Stimulated activated naive B cell treated with anti-CD40 and anti-IgM and Interleukin-4, amounts not matched to agents 10 μg/mL and 1 μg/mL and 100 μg/mL, for 72 hours (primary cell): ENCODE measurements at regions not wholly inside any gene's neighbourhood (a gene's known extent, or its start where the extent isn't known, plus 50 kb on each side); places are given as distances from the start of the nearest gene placed in this dataset.
"Not testable (repeated sequence)": the region's sequence is repeated elsewhere in the genome, so short reads cannot be mapped to it uniquely, and the experiment has no call there.

Experiments
- ATAC-seq, 2 donors: fragments of 150-1000 bp; cut with Tn5 transposase; replicated peaks; 2 replicates each; pipeline ENCODE4 v1.10.0; 2021; ENCODE audit warnings: moderate library complexity in 1 of 2
- DNase-seq: peaks from one replicate; pipeline ENCODE4 v3.0.0; 2021
- H3K27ac Mint-ChIP-seq: one replicate; pipeline ENCODE4 v1.8.0; 2022; ENCODE audit warnings: mild to moderate bottlenecking, mixed read lengths
- H3K27me3 Mint-ChIP-seq, 2 donors: one replicate each; pipeline ENCODE4 v1.8.0; 2022; ENCODE audit warnings: mixed read lengths in 2 of 2
- H3K36me3 Mint-ChIP-seq, 2 donors: one replicate each; pipeline ENCODE4 v1.8.0; 2022; ENCODE audit warnings: mixed read lengths in 2 of 2, mild to moderate bottlenecking in 1 of 2
- H3K4me1 Mint-ChIP-seq, 2 donors: one replicate each; pipeline ENCODE4 v1.8.0; 2022; ENCODE audit warnings: mixed read lengths in 2 of 2, mild to moderate bottlenecking in 1 of 2
- H3K4me3 Mint-ChIP-seq, 2 donors: one replicate each; pipeline ENCODE4 v1.8.0; 2022; ENCODE audit warnings: mild to moderate bottlenecking in 2 of 2, mixed read lengths in 2 of 2, moderate library complexity in 1 of 2
- H3K9me3 Mint-ChIP-seq, 2 donors: one replicate each; pipeline ENCODE4 v1.8.0; 2022; ENCODE audit warnings: mixed read lengths in 2 of 2, mild to moderate bottlenecking in 1 of 2

DNA sequence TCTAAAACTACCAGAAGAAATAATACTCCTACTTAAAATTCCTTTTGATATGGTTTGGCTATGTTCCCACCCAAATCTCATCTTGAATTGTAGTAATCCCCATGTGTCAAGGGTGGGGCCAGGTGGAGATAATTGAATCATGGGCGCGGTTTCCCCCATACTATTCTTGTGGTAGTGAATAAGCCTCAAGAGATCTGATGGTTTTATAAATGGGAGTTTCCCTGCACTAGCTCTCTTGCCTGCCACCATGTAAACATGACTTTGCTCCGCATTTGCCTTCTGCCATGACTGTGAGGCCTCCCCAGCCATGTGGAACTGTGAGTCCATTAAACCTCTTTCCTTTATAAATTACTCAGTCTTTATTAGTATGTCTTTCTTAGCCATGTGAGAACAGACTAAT, 390.5 kb downstream of the CHSY3 start:
- not testable (repeated sequence) for ATAC-seq, H3K27ac Mint-ChIP-seq, H3K27me3 Mint-ChIP-seq, H3K9me3 Mint-ChIP-seq, H3K36me3 Mint-ChIP-seq, H3K4me3 Mint-ChIP-seq, DNase-seq, H3K4me1 Mint-ChIP-seq

DNA sequence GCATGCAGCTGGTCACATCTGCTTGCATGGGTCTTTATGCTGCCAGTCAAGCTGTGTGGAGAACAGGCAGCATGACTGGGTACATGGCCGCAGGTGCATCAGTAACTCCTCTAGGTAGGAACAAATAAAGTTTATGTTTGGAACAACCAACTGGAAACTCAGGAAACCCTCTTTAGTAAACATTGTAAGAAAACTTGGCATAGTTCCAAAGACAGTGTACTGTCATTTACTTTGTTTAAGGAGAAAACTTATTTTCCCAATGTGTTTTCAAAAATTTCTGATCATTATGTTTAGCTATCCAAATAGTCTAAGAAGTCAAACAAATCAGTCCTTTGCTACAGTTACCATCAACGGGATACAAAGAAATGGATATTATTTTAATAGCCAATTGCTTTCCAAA, 386.0 kb downstream of the CHSY3 start:
- no peak overlapping the region for H3K4me3 Mint-ChIP-seq
- peaks cover 0 to 4% of the 10 kb centered on the region in 2 donors for H3K9me3 Mint-ChIP-seq
- no peaks in the 10 kb centered on the region for H3K36me3 Mint-ChIP-seq
- H3K27ac Mint-ChIP-seq, result no peak overlapping the region
- DNase-seq (no peak), ATAC-seq (no peak)
- H3K4me1 Mint-ChIP-seq, result no peaks in the 10 kb centered on the region
- H3K27me3 Mint-ChIP-seq, result no peaks in the 10 kb centered on the region

DNA sequence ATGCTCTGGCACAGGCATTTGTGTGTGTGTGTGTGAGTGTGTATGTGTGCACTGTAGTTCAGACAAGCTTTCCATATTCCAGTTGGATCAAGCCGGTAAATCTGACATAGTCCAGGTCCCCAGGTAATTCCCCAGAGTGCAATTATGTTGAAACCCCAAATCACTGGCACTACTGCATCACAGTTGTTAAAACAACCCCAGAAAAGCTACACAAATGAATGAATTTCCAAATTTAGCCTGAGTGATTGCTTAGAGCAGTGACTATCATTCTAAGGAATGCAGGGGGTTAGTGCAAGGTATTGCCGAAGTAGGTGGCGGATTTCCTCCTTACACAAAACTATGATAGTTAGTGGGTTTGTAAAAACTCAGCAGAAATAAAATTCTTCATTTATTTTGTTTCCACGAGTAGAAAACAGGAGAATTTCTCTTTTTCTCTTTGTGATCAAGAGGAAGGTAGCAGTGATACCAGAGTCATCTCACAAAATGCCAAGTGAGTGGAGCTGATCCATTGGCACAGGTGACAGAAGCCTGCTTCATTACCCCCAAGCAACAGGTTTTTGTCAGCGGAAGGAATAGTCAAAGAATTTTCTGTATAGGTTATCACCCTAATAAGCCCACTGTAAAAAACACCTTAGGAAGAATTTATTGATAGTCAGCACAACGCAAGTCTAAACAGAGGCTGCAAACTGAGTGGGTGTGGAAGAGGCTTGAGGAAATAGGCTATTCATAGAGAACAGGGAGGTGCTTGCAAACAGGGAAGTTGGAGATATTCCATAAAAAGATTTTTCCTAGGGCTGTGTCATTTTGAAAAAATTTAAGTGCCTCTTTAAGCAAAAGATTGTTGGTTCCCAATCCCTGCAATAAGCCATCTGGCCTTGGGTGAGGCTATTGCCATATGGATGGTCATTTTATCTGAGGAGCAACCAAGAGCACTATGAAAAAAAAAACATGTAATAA, 385.1 kb downstream of the CHSY3 start:
- ATAC-seq (no peak), DNase-seq (no peak)
- no peaks in the 10 kb centered on the region for H3K36me3 Mint-ChIP-seq
- H3K27me3 Mint-ChIP-seq, result no peaks in the 10 kb centered on the region
- H3K9me3 Mint-ChIP-seq, result peaks cover 0 to 4% of the 10 kb centered on the region in 2 donors
- H3K4me1 Mint-ChIP-seq, result no peaks in the 10 kb centered on the region
- no peak overlapping the region for H3K4me3 Mint-ChIP-seq
- no peak overlapping the region for H3K27ac Mint-ChIP-seq

DNA sequence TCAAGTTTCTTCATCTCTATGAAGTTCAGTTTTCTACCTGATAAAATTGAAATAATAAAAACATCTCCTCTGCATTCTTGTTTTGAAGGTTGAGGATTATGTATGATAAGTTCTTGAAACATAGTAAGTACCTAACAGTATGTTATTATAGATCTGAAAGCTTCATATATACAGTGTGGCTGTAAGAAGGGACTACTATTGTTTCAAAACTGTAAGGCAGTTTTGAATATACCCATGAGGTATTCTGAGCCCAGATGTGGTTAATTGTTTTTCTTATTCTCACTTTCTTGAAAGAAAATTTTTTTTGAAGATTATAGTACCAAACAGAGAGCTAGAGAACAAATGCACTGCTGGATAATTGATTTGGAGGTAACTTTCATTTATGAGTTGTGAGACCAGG, 383.2 kb downstream of the CHSY3 start:
- H3K27me3 Mint-ChIP-seq, result no peaks in the 10 kb centered on the region
- DNase-seq (no peak), ATAC-seq (no peak)
- no peaks in the 10 kb centered on the region for H3K4me1 Mint-ChIP-seq
- H3K9me3 Mint-ChIP-seq, result peaks cover 0 to under 1% of the 10 kb centered on the region in 2 donors
- no peak overlapping the region for H3K4me3 Mint-ChIP-seq
- H3K27ac Mint-ChIP-seq, result no peak overlapping the region
- no peaks in the 10 kb centered on the region for H3K36me3 Mint-ChIP-seq

DNA sequence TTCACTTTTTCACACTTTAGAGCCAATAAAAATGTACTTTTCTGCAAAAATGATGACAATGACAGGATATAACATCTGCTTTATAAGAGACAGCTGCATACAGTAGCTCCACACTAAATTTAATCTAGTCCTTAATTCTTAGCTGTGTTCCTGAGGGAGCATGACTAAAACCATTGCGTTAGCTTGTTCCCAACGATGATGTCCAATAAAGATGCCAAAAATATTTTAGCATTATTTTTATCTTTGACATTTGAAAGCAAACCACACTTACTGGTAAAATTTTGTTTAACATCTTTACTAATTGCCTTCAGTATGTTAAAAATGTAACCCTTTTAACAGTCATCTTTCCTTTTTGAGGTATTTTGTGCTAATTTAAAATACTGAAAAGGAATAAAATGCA, 382.7 kb downstream of the CHSY3 start:
- H3K27me3 Mint-ChIP-seq, result no peaks in the 10 kb centered on the region
- no peaks in the 10 kb centered on the region for H3K9me3 Mint-ChIP-seq
- no peaks in the 10 kb centered on the region for H3K36me3 Mint-ChIP-seq
- ATAC-seq (no peak), DNase-seq (no peak)
- no peak overlapping the region for H3K4me3 Mint-ChIP-seq
- no peak overlapping the region for H3K27ac Mint-ChIP-seq
- H3K4me1 Mint-ChIP-seq, result no peaks in the 10 kb centered on the region

DNA sequence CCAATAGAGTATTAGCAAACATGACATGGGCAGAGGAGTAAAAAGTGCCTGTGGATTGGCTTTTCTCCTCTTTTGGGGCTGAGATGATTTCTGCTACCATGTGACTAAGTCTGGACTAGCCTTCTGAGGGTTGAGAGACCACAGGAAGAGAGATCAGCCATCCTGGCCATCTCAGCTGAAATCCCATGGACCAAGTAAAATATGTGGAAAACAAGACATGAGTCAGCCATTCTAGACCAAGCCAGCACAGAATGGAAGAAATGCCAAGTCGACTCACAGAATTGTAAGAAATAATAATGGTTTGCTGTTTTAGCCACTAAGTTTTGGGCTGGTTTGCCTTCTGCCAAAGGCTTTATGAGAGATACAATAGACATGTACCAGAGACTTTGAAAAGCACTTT, 377.8 kb downstream of the CHSY3 start:
- H3K4me3 Mint-ChIP-seq, result no peak overlapping the region
- DNase-seq, result no peak

DNA sequence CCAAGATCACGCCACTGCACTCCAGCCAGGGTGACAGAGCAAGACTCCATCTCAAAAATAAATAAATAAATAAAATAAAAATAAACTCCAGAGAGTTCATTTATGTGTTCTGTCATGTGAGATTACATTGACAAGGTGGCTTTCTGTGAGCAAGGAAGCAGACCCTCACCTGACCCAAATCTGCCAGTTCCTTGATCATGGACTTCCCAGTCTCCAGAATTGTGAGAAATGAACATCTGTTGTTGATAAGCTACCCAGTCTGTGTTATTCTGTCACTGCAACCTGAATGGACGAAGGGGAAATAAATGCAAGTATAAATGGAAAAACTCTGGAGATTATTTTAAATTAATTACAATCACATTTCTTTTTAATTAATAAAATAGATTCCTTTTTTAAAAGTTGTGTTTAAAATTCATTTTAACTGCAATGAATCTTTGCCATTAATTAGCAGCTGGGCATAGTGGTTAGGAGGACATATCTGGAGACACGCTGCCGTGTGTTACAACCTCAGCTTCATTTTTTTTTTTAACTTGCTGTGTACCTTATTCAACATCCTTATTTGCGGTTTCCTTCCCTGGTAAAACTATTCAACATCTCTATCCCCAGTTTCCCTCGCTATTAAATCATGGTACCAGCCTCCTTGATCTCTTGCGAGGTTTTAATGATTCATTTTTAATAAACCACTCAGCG, 376.4 kb downstream of the CHSY3 start:
- Mint-ChIP-seq H3K9me3 (no peaks in the 10 kb centered on the region), H3K27me3 (no peaks in the 10 kb centered on the region), H3K4me3 (no peak overlapping the region), H3K27ac (no peak overlapping the region), H3K36me3 (no peaks in the 10 kb centered on the region), H3K4me1 (no peaks in the 10 kb centered on the region)
- ATAC-seq (no peak), DNase-seq (no peak)

More for the DNA sequence above, 377.8 kb downstream of the CHSY3 start:
- Mint-ChIP-seq H3K27me3 (no peaks in the 10 kb centered on the region), H3K27ac (no peak overlapping the region), H3K9me3 (no peaks in the 10 kb centered on the region), H3K36me3 (no peaks in the 10 kb centered on the region), H3K4me1 (no peaks in the 10 kb centered on the region)
- no peak for ATAC-seq

DNA sequence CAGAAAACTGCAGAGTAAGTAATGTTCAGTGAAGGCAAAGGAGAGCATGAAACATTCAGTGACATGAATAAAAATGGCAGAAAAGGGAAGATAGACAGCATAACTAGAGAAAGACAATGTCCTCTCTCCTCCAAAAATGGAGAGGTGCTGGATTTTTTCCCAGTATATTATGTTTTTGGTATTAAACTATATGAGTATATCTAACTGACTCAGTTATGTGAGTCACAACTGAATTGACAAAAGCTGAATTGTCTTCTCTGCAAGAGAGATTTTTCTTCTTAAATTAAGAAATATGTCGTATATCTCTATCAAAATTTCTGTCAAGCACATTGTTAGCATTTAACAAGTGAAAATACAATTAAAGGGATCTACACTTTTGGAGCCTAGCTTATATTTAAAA, 375.1 kb downstream of the CHSY3 start:
- H3K27ac Mint-ChIP-seq, result no peak overlapping the region
- no peaks in the 10 kb centered on the region for H3K9me3 Mint-ChIP-seq
- no peak overlapping the region for H3K4me3 Mint-ChIP-seq
- no peaks in the 10 kb centered on the region for H3K27me3 Mint-ChIP-seq
- no peaks in the 10 kb centered on the region for H3K36me3 Mint-ChIP-seq
- DNase-seq, result no peak
- ATAC-seq, result no peak
- no peaks in the 10 kb centered on the region for H3K4me1 Mint-ChIP-seq

DNA sequence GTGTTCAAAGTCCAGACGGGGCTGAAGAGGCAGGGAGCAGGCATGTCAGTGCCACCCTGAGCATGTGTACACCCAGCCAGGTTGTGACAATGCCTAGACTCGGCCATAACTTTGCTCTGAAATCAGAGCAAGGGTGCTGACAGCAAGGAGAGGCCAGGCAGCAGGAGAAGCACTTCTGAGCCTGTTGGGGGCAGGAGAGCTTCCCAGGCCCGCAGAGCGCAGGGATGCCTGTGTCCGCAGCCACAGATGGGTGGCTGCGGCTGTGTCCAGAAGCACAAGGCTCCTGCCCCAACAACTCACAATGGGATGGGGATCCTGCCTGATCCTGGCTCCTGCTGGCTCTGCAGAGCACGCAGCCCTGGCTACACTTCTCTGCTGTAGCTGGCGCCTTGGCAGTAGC, 373.9 kb downstream of the CHSY3 start:
- Mint-ChIP-seq H3K9me3 (no peaks in the 10 kb centered on the region), H3K36me3 (no peaks in the 10 kb centered on the region), H3K27me3 (no peaks in the 10 kb centered on the region), H3K4me3 (no peak overlapping the region), H3K27ac (no peak overlapping the region), H3K4me1 (no peaks in the 10 kb centered on the region)
- peak in 1 of 2 donors; percentile 10 for ATAC-seq
- DNase-seq, result no peak

DNA sequence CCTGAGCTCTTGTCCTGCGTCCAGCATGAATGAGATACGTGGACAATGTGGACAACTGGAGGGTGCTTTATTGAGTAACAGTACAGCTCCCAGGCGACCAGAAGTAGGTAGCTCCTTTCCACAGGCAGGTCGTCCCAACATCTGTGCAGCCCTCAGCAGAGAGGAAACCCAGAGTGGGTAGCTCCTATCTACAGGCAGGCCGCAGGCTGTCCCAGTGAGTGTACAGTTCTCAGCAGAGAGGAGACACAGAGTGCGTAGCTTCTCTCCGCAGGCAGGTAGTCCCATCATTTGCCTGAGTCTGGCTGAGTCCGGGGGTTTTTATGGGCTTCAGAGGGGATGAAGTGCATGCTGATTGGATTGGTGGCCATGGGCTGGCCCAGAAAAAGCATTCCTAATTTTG, 373.3 kb downstream of the CHSY3 start:
- Mint-ChIP-seq H3K36me3 (no peaks in the 10 kb centered on the region), H3K27me3 (no peaks in the 10 kb centered on the region), H3K9me3 (no peaks in the 10 kb centered on the region), H3K4me3 (no peak overlapping the region), H3K27ac (no peak overlapping the region), H3K4me1 (no peaks in the 10 kb centered on the region)
- ATAC-seq (peak in 1 of 2 donors; percentile 29), DNase-seq (no peak)

DNA sequence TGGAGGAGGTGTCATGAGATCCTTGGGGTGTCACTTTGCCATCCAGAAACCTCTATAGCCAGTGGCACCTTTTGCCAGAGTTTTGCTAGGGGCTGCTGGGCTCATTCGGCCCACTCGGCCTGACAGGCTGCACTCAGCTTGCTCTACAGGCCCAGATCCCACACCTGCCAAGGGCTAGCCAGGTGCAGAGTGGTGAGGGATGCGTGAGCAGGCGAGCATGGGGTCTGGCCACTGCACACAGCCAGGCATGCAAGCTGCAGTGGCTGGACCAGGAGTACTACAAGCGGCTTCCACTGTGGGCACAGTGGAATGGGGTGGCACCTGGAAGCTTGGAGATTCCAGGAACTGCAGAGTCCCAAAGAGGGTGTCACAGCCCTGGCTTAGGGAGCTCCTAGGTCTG, 372.7 kb downstream of the CHSY3 start:
- H3K27me3 Mint-ChIP-seq, result no peaks in the 10 kb centered on the region
- no peak overlapping the region for H3K4me3 Mint-ChIP-seq
- H3K9me3 Mint-ChIP-seq, result no peaks in the 10 kb centered on the region
- ATAC-seq (no peak), DNase-seq (no peak)
- no peaks in the 10 kb centered on the region for H3K4me1 Mint-ChIP-seq
- H3K36me3 Mint-ChIP-seq, result no peaks in the 10 kb centered on the region
- no peak overlapping the region for H3K27ac Mint-ChIP-seq

DNA sequence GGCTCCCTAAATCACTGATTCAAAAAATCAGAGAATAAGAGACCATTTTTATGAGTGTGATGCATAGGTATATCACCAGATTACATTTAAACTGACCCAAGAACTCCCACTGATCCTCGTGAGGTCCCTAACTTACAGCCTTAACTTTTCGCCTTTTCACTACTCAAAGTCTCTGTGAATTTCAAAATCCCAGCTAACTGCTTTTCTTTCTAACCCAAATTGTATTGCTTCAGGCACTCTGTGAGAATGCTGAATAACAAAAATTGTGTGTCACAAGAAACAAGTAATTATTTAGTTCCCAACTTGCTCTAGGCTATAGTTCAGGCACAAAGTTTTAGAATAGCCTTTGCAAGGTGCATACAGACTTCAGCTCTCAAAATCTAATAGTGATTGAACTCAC, 368.6 kb downstream of the CHSY3 start:
- Mint-ChIP-seq H3K4me1 (no peaks in the 10 kb centered on the region), H3K27ac (no peak overlapping the region), H3K36me3 (no peaks in the 10 kb centered on the region), H3K4me3 (no peak overlapping the region), H3K27me3 (no peaks in the 10 kb centered on the region), H3K9me3 (no peaks in the 10 kb centered on the region)
- DNase-seq, result no peak
- no peak for ATAC-seq

DNA sequence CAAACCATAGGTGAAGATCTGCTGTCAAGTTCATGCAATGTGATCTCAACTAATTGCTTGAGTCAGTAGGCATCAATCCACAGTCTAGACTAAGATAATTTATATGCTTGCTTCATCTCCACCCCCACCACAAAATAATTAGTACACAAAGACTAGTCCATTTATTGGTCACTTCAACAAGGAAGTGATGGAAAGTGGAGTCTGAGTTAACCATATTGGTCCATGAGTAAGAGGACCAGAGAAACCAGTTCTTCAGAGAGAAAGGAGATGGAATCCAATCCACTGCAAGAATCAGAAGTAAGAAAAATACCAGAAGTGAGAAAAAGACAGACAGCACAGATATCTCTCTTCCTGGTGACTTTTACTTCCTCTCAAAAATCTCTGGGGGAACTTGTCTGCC, 366.5 kb downstream of the CHSY3 start:
- no peak for DNase-seq
- no peak overlapping the region for H3K27ac Mint-ChIP-seq
- ATAC-seq, result no peak
- peaks cover 0 to 2% of the 10 kb centered on the region in 2 donors for H3K9me3 Mint-ChIP-seq
- H3K27me3 Mint-ChIP-seq, result no peaks in the 10 kb centered on the region
- H3K36me3 Mint-ChIP-seq, result no peaks in the 10 kb centered on the region
- no peaks in the 10 kb centered on the region for H3K4me1 Mint-ChIP-seq
- no peak overlapping the region for H3K4me3 Mint-ChIP-seq

DNA sequence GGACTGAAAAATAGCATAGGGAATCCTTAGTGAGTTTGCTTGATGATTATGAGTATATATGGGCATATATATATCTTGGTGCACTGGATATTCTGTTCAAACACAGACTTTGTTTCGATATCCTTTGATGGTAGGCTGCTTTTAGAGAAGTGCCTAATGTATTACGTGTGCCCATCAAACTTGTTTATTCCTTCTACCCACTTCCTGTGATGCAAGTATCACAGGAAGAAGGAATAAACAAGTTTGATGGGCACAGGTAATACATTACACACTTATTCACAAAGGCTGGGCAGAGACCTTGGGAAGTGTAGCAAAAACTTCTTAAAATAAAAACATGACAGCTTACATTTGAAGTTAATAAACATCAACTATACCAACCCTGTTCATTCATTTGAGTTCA, 364.2 kb downstream of the CHSY3 start:
- no peak for DNase-seq
- no peaks in the 10 kb centered on the region for H3K27me3 Mint-ChIP-seq
- no peak overlapping the region for H3K27ac Mint-ChIP-seq
- H3K4me1 Mint-ChIP-seq, result no peaks in the 10 kb centered on the region
- H3K36me3 Mint-ChIP-seq, result no peaks in the 10 kb centered on the region
- H3K4me3 Mint-ChIP-seq, result no peak overlapping the region
- ATAC-seq, result no peak
- peaks cover 0 to 2% of the 10 kb centered on the region in 2 donors for H3K9me3 Mint-ChIP-seq

DNA sequence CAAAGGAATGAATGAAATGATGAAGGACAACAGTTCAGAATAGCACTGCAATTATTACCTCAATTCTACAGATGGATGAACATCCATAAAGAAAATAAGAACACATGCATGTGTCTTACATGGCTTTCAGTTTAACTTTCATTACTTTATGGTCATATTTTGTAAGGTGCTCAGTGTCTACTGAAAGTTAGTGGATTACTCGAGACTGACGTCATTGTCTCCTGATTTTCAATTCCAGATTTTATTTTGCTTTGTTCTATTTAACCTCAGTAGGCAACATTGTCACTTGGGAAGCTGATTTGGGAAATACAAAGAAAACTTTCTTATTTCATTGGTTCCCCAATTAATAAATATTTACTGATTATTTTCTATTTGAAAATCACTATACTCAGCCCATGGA, 363.7 kb downstream of the CHSY3 start:
- DNase-seq (no peak), ATAC-seq (no peak)
- H3K27ac Mint-ChIP-seq, result no peak overlapping the region
- no peaks in the 10 kb centered on the region for H3K36me3 Mint-ChIP-seq
- H3K4me1 Mint-ChIP-seq, result no peaks in the 10 kb centered on the region
- H3K9me3 Mint-ChIP-seq, result peaks cover 0 to 2% of the 10 kb centered on the region in 2 donors
- no peak overlapping the region for H3K4me3 Mint-ChIP-seq
- no peaks in the 10 kb centered on the region for H3K27me3 Mint-ChIP-seq
